Neural cell (in vitro differentiated cells): ENCODE measurements at regions not wholly inside any gene's neighbourhood (a gene's known extent, or its start where the extent isn't known, plus 50 kb on each side); places are given as distances from the start of the nearest gene placed in this dataset.

Source experiments
- H2AFZ ChIP-seq: fragments of 200-600, 300-800 bp; sonication (generic), shearing (Covaris generic); 2 replicates; pipeline ENCODE4 v1.6.0; 2014; ENCODE audit warnings: low read depth, mild to moderate bottlenecking, antibody characterized with exemption, low read length, moderate library complexity
- H3F3A ChIP-seq: fragments of 200-600 bp; shearing (Covaris generic); 2 replicates; pipeline ENCODE4 v1.6.1; 2016; ENCODE audit warnings: mild to moderate bottlenecking, moderate library complexity, mixed read lengths, antibody characterized with exemption, low read length; ENCODE audit not compliant: insufficient read depth, poor library complexity, severe bottlenecking
- H3K27ac ChIP-seq: fragments of 200-600, 300-800 bp; sonication (generic), shearing (Covaris generic); 2 replicates; pipeline ENCODE4 v1.5.1; 2014; ENCODE audit warnings: mild to moderate bottlenecking, low read length, moderate library complexity
- H3K27me3 ChIP-seq: fragments of 300-800, 200-600 bp; sonication (generic), shearing (Covaris generic); 2 replicates; pipeline ENCODE4 v1.6.0; 2014; ENCODE audit warnings: mild to moderate bottlenecking, low read depth, low read length, moderate library complexity; ENCODE audit not compliant: insufficient read depth
- H3K36me3 ChIP-seq: fragments of 300-800, 200-600 bp; sonication (generic), shearing (Covaris generic); 2 replicates; pipeline ENCODE4 v1.5.1; 2014; ENCODE audit warnings: mild to moderate bottlenecking, antibody characterized with exemption, low read length, moderate library complexity; ENCODE audit not compliant: insufficient read depth
- H3K4me2 ChIP-seq: fragments of 300-800, 200-600 bp; sonication (generic), shearing (Covaris generic); 2 replicates; pipeline ENCODE4 v1.6.0; 2014; ENCODE audit warnings: mild to moderate bottlenecking, low read length
- H3K4me3 ChIP-seq: fragments of 300-800, 200-600 bp; sonication (generic), shearing (Covaris generic); 2 replicates; pipeline ENCODE4 v1.5.1; 2014; ENCODE audit warnings: mild to moderate bottlenecking, low read length, moderate library complexity
- H3K79me2 ChIP-seq: fragments of 200-600 bp; shearing (Covaris generic); replicated peaks from 2 replicates; pipeline ENCODE4 v1.6.0; 2014; ENCODE audit warnings: mild to moderate bottlenecking, low read length, moderate library complexity; ENCODE audit not compliant: insufficient read depth
- H3K9ac ChIP-seq: fragments of 300-800, 200-600 bp; sonication (generic), shearing (Covaris generic); 2 replicates; pipeline ENCODE4 v1.6.1; 2016; ENCODE audit warnings: mild to moderate bottlenecking, low read length, mixed read lengths
- H3K9me2 ChIP-seq: fragments of 200-600 bp; shearing (Covaris generic); 2 replicates; pipeline ENCODE4 v1.6.1; 2016; ENCODE audit warnings: mild to moderate bottlenecking, low read length, mixed read lengths; ENCODE audit not compliant: insufficient read depth
- H3K9me3 ChIP-seq: fragments of 200-600, 300-800 bp; sonication (generic), shearing (Covaris generic); 2 replicates; pipeline ENCODE4 v1.6.1; 2016; ENCODE audit warnings: mild to moderate bottlenecking, mixed run types, low read length, moderate library complexity, mixed read lengths
- H4K20me1 ChIP-seq: fragments of 200-600 bp; shearing (Covaris generic); 2 replicates; pipeline ENCODE4 v1.6.1; 2016; ENCODE audit warnings: mild to moderate bottlenecking, mixed run types; ENCODE audit not compliant: insufficient read depth
- CTCF ChIP-seq: fragments of 450-650 bp; IDR thresholded peaks from 2 replicates; pipeline ENCODE4 v1.5.1; 2014; ENCODE audit warnings: antibody characterized with exemption, mild to moderate bottlenecking, moderate library complexity; ENCODE audit not compliant: poor library complexity, severe bottlenecking
- EP300 ChIP-seq: fragments of 450-650 bp; conservative IDR thresholded peaks from 2 replicates; pipeline ENCODE4 v1.6.1; 2014; ENCODE audit warnings: antibody characterized with exemption, mild to moderate bottlenecking, moderate library complexity; ENCODE audit not compliant: poor library complexity, severe bottlenecking
- EZH2 ChIP-seq: fragments of 200-600, 300-800 bp; shearing (Covaris generic), sonication (generic); IDR thresholded peaks from 2 replicates; pipeline ENCODE4 v1.6.1; 2014; ENCODE audit warnings: antibody characterized with exemption, low read length, borderline replicate concordance, mild to moderate bottlenecking; ENCODE audit not compliant: insufficient read depth, poor library complexity, severe bottlenecking
- MXI1 ChIP-seq: fragments of 450-650 bp; conservative IDR thresholded peaks from 2 replicates; pipeline ENCODE4 v1.6.1; 2014; ENCODE audit warnings: antibody characterized with exemption, mild to moderate bottlenecking; ENCODE audit not compliant: poor library complexity, severe bottlenecking
- POLR2AphosphoS5 ChIP-seq: IDR thresholded peaks from 2 replicates; pipeline ENCODE4 v1.6.1; 2012
- RAD21 ChIP-seq: fragments of 450-650 bp; conservative IDR thresholded peaks from 2 replicates; pipeline ENCODE4 v1.6.1; 2014; ENCODE audit warnings: antibody characterized with exemption, mild to moderate bottlenecking, moderate library complexity
- REST ChIP-seq: IDR thresholded peaks from 2 replicates; pipeline ENCODE4 v1.6.1; 2012; ENCODE audit warnings: borderline replicate concordance
- SMC3 ChIP-seq: fragments of 450-650 bp; conservative IDR thresholded peaks from 2 replicates; pipeline ENCODE4 v1.6.1; 2014; ENCODE audit warnings: antibody characterized with exemption, mild to moderate bottlenecking, moderate library complexity; ENCODE audit not compliant: poor library complexity
- TAF1 ChIP-seq: IDR thresholded peaks from 2 replicates; pipeline ENCODE4 v1.6.1; 2012; ENCODE audit warnings: low read depth

- no peaks in the 10 kb centered on the region for H3F3A ChIP-seq
- no peak overlapping the region for H3K27ac ChIP-seq
- no peaks in the 10 kb centered on the region for H4K20me1 ChIP-seq
- H2AFZ ChIP-seq, result no peak overlapping the region
- no peaks in the 10 kb centered on the region for H3K79me2 ChIP-seq
- no peaks in the 10 kb centered on the region for H3K9me3 ChIP-seq
- no peak overlapping the region for H3K9ac ChIP-seq
- no peaks in the 10 kb centered on the region for H3K9me2 ChIP-seq
- TF ChIP-seq SMC3 (no peak), MXI1 (no peak), POLR2AphosphoS5 (no peak), REST (no peak), RAD21 (no peak), TAF1 (no peak), CTCF (no peak), EP300 (no peak)
- H3K4me2 ChIP-seq, result no peak overlapping the region
- H3K4me3 ChIP-seq, result no peak overlapping the region
- no peaks in the 10 kb centered on the region for H3K27me3 ChIP-seq
- no peaks in the 10 kb centered on the region for H3K36me3 ChIP-seq
Observed at GRCh38 chr6:132122176-132122575, 171.0 kb upstream of the CCN2 start.

GRCh38 chr6:132118144-132118543 lies 167.0 kb upstream of the CCN2 start:
- H3K4me2 ChIP-seq, result no peak overlapping the region
- H2AFZ ChIP-seq, result no peak overlapping the region
- H3K4me3 ChIP-seq, result no peak overlapping the region
- H3K27me3 ChIP-seq, result no peaks in the 10 kb centered on the region
- no peaks in the 10 kb centered on the region for H3F3A ChIP-seq
- no peak overlapping the region for H3K9ac ChIP-seq
- no peak overlapping the region for H3K27ac ChIP-seq
- TF ChIP-seq MXI1 (no peak), TAF1 (no peak), REST (no peak), EZH2 (no peak), RAD21 (no peak), EP300 (no peak), SMC3 (no peak), POLR2AphosphoS5 (no peak), CTCF (no peak)
- H3K9me2 ChIP-seq, result no peaks in the 10 kb centered on the region
- H3K36me3 ChIP-seq, result no peaks in the 10 kb centered on the region
- no peaks in the 10 kb centered on the region for H4K20me1 ChIP-seq
- no peaks in the 10 kb centered on the region for H3K79me2 ChIP-seq
- H3K9me3 ChIP-seq, result no peaks in the 10 kb centered on the region
